ENCODE measurements at regions not wholly inside any gene's neighbourhood (a gene's known extent, or its start where the extent isn't known, plus 50 kb on each side); places are given as distances from the start of the nearest gene placed in this dataset.

DNA sequence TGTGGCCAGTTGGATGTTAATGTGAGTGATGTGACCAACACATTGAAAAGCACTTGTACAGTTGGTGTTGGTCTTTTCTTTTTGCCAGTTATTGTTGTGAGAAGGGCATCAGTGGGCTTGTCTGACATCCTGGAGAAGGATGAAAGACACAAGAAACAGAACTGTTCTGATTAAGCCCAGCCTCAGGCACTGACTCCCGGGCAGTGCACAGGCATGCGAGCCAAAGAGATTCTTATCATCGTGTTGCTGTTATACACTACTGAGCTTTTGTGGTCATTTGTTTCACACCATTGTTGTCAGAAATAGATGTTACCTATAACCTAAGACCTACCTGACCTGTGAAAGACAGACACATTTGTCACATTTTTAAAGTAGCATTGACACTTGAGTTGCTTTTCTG lies 236.8 kb upstream of the CA10 start:
- TF ChIP-seq, protein P1, sequence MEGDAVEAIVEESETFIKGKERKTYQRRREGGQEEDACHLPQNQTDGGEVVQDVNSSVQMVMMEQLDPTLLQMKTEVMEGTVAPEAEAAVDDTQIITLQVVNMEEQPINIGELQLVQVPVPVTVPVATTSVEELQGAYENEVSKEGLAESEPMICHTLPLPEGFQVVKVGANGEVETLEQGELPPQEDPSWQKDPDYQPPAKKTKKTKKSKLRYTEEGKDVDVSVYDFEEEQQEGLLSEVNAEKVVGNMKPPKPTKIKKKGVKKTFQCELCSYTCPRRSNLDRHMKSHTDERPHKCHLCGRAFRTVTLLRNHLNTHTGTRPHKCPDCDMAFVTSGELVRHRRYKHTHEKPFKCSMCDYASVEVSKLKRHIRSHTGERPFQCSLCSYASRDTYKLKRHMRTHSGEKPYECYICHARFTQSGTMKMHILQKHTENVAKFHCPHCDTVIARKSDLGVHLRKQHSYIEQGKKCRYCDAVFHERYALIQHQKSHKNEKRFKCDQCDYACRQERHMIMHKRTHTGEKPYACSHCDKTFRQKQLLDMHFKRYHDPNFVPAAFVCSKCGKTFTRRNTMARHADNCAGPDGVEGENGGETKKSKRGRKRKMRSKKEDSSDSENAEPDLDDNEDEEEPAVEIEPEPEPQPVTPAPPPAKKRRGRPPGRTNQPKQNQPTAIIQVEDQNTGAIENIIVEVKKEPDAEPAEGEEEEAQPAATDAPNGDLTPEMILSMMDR (IDR thresholded peaks at IDR 0.05) = no peak
- TF ChIP-seq POLR2A (IDR thresholded peaks at IDR 0.05) = no peak
